ENCODE measurements at regions not wholly inside any gene's neighbourhood (a gene's known extent, or its start where the extent isn't known, plus 50 kb on each side); places are given as distances from the start of the nearest gene placed in this dataset.

DNA sequence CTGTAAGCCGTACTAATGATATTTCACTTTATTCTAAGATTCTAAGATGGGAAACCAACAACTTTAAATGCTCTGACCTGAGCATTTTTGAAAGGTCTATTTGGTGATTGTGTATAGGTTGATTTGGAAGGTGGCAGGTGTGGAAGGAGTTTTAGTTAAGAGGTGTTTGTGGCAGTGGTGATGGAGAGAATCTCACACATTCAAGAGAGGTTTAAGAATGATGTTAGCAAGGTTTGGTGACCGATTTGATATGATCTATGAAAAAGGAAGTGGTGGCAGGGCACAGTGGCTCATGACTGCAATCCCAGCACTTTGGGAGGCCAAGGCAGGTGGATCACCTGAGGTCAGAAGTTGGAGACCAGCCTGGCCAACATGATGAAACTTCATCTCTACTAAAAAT is 319.2 kb upstream of the CD180 start:
- DNase-seq (ENCODE audit: low read depth), result no peak

DNA sequence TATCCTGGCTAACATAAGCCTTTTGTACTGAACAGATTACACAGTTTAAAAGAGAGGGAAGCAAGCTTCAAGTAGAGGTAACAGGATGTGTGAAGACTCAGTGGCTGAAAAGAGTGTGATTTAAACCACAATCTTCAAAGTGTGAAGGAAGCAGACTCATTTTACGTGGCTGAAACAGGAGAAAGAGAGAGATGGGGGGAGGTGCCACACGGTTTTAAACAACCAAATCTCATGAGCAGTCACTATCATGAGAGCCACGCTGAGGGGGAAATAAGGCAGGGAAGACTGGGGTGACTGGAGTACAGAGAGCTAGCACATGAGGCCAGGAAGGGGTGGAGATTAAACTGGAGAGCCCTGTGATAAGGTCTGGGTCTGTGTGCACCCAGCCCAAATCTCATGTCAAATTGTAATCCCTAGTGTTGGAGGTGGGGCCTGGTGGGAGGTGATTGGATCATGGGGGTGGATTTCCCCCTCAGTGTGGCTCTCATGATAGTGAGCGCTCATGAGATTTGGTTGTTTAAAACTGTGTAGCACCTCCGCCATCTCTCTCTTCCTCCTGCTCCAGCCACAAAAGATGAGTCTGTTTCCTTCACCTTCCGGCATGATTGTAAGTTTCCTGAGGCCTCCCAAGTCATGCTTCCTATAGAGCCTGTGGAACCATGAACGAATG is 318.6 kb upstream of the CD180 start:
- H3K4me3 ChIP-seq (ENCODE audit: low read length), result no peak overlapping the region
- DNase-seq (ENCODE audit: low read depth), result no peak
- TF ChIP-seq, protein P1, sequence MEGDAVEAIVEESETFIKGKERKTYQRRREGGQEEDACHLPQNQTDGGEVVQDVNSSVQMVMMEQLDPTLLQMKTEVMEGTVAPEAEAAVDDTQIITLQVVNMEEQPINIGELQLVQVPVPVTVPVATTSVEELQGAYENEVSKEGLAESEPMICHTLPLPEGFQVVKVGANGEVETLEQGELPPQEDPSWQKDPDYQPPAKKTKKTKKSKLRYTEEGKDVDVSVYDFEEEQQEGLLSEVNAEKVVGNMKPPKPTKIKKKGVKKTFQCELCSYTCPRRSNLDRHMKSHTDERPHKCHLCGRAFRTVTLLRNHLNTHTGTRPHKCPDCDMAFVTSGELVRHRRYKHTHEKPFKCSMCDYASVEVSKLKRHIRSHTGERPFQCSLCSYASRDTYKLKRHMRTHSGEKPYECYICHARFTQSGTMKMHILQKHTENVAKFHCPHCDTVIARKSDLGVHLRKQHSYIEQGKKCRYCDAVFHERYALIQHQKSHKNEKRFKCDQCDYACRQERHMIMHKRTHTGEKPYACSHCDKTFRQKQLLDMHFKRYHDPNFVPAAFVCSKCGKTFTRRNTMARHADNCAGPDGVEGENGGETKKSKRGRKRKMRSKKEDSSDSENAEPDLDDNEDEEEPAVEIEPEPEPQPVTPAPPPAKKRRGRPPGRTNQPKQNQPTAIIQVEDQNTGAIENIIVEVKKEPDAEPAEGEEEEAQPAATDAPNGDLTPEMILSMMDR (IDR thresholded peaks at IDR 0.05; ENCODE audit: insufficient read depth, low read depth, low read length, missing control alignments), result no peak

More for the DNA sequence above, 319.2 kb upstream of the CD180 start:
- TF ChIP-seq, protein P1 (IDR thresholded peaks at IDR 0.05; ENCODE audit: insufficient read depth, low read depth, low read length, missing control alignments), result no peak
- no peak overlapping the region for H3K4me3 ChIP-seq (ENCODE audit: low read length)

DNA sequence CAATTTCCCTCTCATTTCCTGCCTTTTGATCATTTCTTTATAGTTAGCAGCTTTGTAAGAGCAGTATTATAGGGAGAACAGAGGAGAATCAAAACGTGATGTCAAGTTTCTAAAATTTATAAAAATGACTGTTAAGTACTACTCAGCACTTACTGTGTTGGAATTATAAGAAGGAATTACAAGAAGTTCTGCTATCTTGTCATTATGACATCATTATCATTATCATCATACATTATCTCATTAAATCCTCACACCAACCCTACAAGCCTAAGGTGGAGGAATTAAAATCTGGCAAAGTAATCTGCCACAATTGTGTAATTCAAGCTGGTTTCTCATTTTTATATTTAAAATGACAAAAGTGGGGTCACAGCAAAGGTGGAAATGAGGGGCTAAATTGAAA is 316.2 kb upstream of the CD180 start:
- DNase-seq (ENCODE audit: low read depth), result no peak
- TF ChIP-seq, protein P1 (IDR thresholded peaks at IDR 0.05; ENCODE audit: insufficient read depth, low read depth, low read length, missing control alignments), result no peak
- no peak overlapping the region for H3K4me3 ChIP-seq (ENCODE audit: low read length)

DNA sequence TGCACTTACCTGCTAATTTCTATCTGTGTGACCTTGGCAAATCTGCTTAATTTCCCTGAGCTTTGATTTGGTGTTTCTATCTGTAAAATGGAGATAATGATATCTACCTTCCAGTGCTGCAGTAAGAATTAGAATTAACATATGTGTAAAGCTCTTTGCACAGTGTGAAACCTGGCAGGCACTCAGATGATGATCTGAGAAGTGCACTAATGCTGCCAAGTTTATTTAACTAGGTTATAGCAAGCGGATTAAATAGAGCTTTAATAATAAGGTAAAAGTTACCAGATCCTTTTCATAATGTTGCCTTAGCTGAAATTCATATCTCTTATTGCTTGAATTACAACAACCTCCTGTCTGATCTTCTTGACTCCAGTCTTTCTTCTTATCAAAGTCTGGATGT is 315.3 kb upstream of the CD180 start:
- TF ChIP-seq, protein P1 (IDR thresholded peaks at IDR 0.05; ENCODE audit: insufficient read depth, low read depth, low read length, missing control alignments), result no peak
- no peak overlapping the region for H3K4me3 ChIP-seq (ENCODE audit: low read length)
- no peak for DNase-seq (ENCODE audit: low read depth)

DNA sequence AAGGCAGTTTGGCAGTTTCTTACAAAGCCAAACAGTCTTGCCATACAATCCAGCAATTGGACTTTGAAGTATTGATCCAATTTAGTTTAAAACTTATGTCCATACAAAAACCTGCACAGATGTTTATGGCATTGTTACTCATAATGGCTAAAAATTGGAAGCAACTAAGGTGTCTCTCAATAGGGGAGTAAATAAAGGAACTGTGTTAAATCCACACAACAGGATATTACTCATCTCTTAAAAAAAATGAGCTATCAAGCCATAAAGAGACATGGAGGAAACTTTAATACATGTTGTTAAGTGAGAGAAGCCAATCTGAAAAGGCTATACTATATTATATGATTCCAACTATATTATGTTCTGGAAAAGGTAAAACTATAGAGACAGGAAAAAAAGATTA is 313.6 kb upstream of the CD180 start:
- DNase-seq (ENCODE audit: low read depth), result peak; percentile 24
- H3K4me3 ChIP-seq (ENCODE audit: low read length), result no peak overlapping the region
- TF ChIP-seq, protein P1 (IDR thresholded peaks at IDR 0.05; ENCODE audit: insufficient read depth, low read depth, low read length, missing control alignments), result no peak

DNA sequence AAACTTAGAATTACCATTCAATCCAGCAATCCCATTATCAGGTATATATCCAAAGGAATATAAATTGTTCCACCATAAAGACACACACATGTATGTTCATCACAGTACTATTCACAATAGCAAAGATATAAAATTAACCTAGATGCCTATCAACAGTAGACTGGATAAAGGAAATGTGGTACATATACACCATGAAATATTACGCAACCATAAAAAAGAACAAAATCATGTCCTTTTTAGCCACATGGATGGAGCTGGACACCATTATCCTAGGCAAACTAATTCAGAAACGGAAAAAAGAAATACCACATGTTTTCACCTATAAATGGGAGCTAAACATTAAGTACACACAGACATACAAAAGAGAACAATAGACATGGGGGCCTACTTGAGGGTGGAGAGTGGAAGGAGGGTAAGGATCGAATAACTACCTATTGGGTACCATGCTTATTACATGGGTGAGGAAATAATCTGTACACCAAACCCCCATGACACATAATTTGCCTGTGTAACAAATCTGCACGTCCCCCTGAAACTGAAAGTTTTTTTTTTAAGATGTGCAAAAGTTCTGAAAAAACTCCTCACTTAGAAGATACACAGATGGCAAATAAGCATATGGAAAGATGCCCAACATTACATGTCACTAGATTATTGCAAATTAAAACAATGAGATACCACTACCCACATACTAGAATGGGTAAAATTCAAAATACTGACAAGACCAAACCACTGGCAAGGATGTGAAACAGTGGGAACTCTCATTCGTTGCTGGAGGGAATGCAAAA is 313.0 kb upstream of the CD180 start:
- TF ChIP-seq, protein P1 (IDR thresholded peaks at IDR 0.05; ENCODE audit: insufficient read depth, low read depth, low read length, missing control alignments), result no peak
- no peak overlapping the region for H3K4me3 ChIP-seq (ENCODE audit: low read length)
- DNase-seq (ENCODE audit: low read depth), result no peak
